Activated CD8-positive, alpha-beta T cell treated with anti-CD3 and anti-CD28 coated beads for 36 hours (primary cell): ENCODE measurements at regions not wholly inside any gene's neighbourhood (a gene's known extent, or its start where the extent isn't known, plus 50 kb on each side); places are given as distances from the start of the nearest gene placed in this dataset.

Source experiments
- ATAC-seq: fragments of 200-7000 bp; cut with Tn5 transposase; one replicate; pipeline ENCODE4 v1.10.0; 2021; ENCODE audit warnings: mild to moderate bottlenecking, moderate library complexity
- CTCF ChIA-PET: fragments of 350-600 bp; sonication (Branson Sonifier 250); formaldehyde crosslinking; loops from one replicate; lab custom pipeline; 2021; ENCODE audit warnings: antibody characterized with exemption; lab: Charles Lee
- POLR2A ChIA-PET: fragments of 350-600 bp; sonication (Branson Sonifier 250); formaldehyde crosslinking; loops from one replicate; lab custom pipeline; 2021; ENCODE audit warnings: antibody characterized with exemption; lab: Charles Lee
- DNase-seq: peaks from one replicate; pipeline ENCODE4 v3.0.0-alpha.2; 2020
- H3K27ac Mint-ChIP-seq: one replicate; pipeline ENCODE4 v1.8.0; 2021; ENCODE audit warnings: mild to moderate bottlenecking, mixed read lengths
- H3K27me3 Mint-ChIP-seq: one replicate; pipeline ENCODE4 v1.8.0; 2021; ENCODE audit warnings: mixed read lengths
- H3K36me3 Mint-ChIP-seq: one replicate; pipeline ENCODE4 v1.8.0; 2021; ENCODE audit warnings: low read depth, mixed read lengths
- H3K4me1 Mint-ChIP-seq: one replicate; pipeline ENCODE4 v1.8.0; 2021; ENCODE audit warnings: low read depth, mixed read lengths
- H3K4me3 Mint-ChIP-seq: one replicate; pipeline ENCODE4 v1.8.0; 2021; ENCODE audit warnings: mild to moderate bottlenecking, moderate library complexity, mixed read lengths
- H3K9me3 Mint-ChIP-seq: one replicate; pipeline ENCODE4 v1.8.0; 2021; ENCODE audit warnings: mixed read lengths
- intact Hi-C: fragments of 100-400 bp; cut with micrococcal nuclease; formaldehyde crosslinking; loops from one replicate; pipeline ENCODE4 v1.10.0; 2022
- TF ChIP-seq, protein P1 (sequence below): fragments of 200-600 bp; IDR thresholded peaks from one replicate; pipeline ENCODE4 v1.8.0; 2022; ENCODE audit warnings: antibody characterized with exemption, mild to moderate bottlenecking

DNA sequence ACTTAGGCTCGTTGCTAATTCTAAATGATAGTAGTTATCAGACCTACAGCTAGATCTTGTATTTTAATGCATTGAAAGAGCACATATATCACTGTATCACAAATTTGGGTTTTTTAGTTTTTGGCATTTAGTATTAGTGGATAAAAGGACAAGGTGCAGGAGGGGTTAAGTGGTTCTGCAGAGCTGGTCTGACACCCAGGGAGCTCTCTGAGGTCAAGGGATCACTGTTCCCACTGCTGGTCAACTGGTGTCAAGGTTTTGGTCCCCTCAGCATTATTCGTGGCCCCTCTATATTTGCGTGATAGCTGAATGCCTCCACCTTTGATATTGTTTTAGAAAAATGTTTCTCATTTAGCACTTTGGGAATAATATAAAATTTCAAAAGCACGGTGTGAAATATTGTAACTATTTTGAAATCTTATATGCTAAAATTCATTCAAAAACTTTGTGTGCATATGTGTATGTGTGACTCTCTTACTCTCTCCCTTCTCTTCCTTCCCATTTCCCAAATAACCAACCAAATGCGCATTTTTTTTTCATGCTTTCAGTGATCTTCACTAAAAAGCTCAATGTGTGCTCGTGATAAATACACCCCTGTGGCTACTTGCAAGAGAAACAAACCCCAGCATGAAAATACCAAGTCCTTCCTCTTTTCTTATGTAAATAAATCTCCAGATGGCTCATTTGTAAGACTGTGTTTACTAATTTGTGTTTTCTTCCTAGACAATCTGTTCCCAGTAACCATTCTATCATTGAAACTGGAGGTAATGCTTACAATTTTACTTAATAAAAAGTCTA is 309.2 kb downstream of the FGFR2 start:
- H3K36me3 Mint-ChIP-seq = no peaks in the 10 kb centered on the region
- DNase-seq = no peak
- TF ChIP-seq, protein P1, sequence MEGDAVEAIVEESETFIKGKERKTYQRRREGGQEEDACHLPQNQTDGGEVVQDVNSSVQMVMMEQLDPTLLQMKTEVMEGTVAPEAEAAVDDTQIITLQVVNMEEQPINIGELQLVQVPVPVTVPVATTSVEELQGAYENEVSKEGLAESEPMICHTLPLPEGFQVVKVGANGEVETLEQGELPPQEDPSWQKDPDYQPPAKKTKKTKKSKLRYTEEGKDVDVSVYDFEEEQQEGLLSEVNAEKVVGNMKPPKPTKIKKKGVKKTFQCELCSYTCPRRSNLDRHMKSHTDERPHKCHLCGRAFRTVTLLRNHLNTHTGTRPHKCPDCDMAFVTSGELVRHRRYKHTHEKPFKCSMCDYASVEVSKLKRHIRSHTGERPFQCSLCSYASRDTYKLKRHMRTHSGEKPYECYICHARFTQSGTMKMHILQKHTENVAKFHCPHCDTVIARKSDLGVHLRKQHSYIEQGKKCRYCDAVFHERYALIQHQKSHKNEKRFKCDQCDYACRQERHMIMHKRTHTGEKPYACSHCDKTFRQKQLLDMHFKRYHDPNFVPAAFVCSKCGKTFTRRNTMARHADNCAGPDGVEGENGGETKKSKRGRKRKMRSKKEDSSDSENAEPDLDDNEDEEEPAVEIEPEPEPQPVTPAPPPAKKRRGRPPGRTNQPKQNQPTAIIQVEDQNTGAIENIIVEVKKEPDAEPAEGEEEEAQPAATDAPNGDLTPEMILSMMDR = no peak
- no peak for ATAC-seq
- H3K4me3 Mint-ChIP-seq = no peak overlapping the region
- CTCF ChIA-PET = interaction anchor here (0.5 kb wide), 1 partner anchor 12 kb away, joined by 3 read pairs; no protein-coding TSS in a partner anchor
- peaks cover 6% of the 10 kb centered on the region for H3K27me3 Mint-ChIP-seq
- H3K4me1 Mint-ChIP-seq = no peaks in the 10 kb centered on the region
- intact Hi-C loops = no loop called here
- no peak overlapping the region for H3K27ac Mint-ChIP-seq
- no peaks in the 10 kb centered on the region for H3K9me3 Mint-ChIP-seq
- POLR2A ChIA-PET = no interaction called here

DNA sequence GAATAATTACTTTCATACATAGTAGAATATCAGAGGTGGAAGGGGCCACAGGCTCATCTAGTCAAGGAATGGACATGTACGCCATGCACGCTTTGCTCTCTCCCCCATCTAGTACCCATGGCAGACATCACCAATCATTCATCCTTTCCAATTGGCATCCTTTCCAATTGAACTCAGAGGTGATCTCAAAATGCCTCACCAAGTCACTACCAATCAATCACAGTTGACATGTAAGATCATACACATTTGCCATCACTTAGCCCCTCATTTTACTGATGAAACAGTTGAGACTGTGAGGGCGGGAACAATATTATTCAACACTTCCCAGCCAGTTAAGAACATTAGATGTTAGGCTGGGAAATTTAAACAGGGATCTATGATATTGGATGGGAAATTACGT is 308.4 kb downstream of the FGFR2 start:
- Mint-ChIP-seq H3K27me3 (peaks cover 4% of the 10 kb centered on the region), H3K4me3 (no peak overlapping the region), H3K36me3 (no peaks in the 10 kb centered on the region), H3K27ac (no peak overlapping the region), H3K9me3 (no peaks in the 10 kb centered on the region), H3K4me1 (no peaks in the 10 kb centered on the region)
- DNase-seq (no peak), ATAC-seq (no peak)
- intact Hi-C loops = no loop called here
- TF ChIP-seq, protein P1 = no peak
- CTCF ChIA-PET = no interaction called here
- POLR2A ChIA-PET = no interaction called here

DNA sequence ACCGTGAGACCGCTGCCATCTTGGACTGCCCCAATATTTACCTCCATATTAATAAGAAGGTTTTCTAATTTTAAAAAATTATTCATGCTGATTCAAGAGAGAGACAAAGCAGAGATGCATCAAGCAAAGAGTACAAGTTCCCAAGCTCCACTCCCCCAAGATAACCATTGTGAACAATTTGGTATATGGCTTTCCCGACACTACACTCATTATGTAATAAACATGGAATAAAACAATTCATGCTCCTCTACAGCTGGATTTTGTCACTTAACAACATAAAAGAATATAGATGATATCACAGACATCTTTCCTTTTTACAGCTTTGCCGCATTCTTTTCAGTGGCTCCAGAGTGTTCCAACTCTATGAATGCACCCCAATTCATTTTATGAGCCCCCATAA is 307.6 kb downstream of the FGFR2 start:
- POLR2A ChIA-PET = no interaction called here
- intact Hi-C loops = no loop called here
- Mint-ChIP-seq H3K27me3 (peaks cover 4% of the 10 kb centered on the region), H3K4me1 (no peaks in the 10 kb centered on the region), H3K36me3 (no peaks in the 10 kb centered on the region), H3K27ac (no peak overlapping the region), H3K4me3 (no peak overlapping the region), H3K9me3 (no peaks in the 10 kb centered on the region)
- CTCF ChIA-PET = no interaction called here
- TF ChIP-seq, protein P1 = no peak
- ATAC-seq = no peak
- DNase-seq = no peak

DNA sequence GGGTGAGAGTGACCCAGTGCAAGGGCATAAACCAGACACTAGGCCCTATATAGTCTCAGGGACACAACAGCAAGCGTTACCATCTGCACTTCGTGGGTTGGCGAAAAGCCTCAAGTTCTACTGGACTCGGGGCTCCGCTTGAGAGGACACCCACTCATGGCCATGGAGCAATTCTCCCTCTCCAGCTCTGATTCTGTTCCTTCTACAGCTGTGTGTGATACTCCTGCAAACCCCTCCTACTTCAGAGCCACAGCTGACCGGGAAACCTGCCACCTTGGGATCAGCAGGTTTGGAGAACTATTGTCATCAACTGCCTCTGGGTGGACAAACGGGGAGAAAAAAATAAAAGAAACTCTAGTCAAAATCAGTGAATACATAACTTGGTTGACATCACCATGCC is 306.9 kb downstream of the FGFR2 start:
- POLR2A ChIA-PET = no interaction called here
- no peak for DNase-seq
- TF ChIP-seq, protein P1 = no peak
- H3K27ac Mint-ChIP-seq = no peak overlapping the region
- CTCF ChIA-PET = no interaction called here
- ATAC-seq = no peak
- H3K4me1 Mint-ChIP-seq = no peaks in the 10 kb centered on the region
- intact Hi-C loops = no loop called here
- no peaks in the 10 kb centered on the region for H3K9me3 Mint-ChIP-seq
- no peaks in the 10 kb centered on the region for H3K36me3 Mint-ChIP-seq
- H3K4me3 Mint-ChIP-seq = no peak overlapping the region
- peaks cover 4% of the 10 kb centered on the region for H3K27me3 Mint-ChIP-seq

DNA sequence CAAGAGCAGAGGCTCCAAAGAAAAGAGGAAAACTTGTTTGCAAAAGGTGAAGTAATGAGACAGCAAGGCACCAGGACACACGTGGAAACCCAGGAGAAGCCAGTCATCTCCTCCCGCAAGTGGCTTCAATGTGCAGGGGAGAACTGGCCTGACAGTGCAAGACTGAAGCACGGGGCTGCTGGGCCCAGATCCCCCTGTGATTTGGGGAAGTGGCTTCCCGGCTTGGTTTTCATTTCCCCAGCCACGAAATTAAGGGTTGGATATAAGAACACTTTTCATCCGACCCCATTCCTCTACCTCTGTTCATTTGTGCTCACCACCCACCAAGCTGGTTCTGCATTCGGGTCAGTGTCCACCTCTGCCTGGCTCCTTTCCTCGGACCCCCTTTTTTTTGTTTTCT is 306.4 kb downstream of the FGFR2 start:
- H3K9me3 Mint-ChIP-seq = no peaks in the 10 kb centered on the region
- POLR2A ChIA-PET = no interaction called here
- intact Hi-C loops = no loop called here
- no peak overlapping the region for H3K27ac Mint-ChIP-seq
- DNase-seq (no peak), ATAC-seq (no peak)
- TF ChIP-seq, protein P1 = no peak
- H3K4me3 Mint-ChIP-seq = no peak overlapping the region
- H3K4me1 Mint-ChIP-seq = no peaks in the 10 kb centered on the region
- CTCF ChIA-PET = no interaction called here
- H3K36me3 Mint-ChIP-seq = no peaks in the 10 kb centered on the region
- H3K27me3 Mint-ChIP-seq = peaks cover 4% of the 10 kb centered on the region
